Activated CD4-positive, alpha-beta T cell treated with anti-CD3 and anti-CD28 coated beads for 36 hours (primary cell): ENCODE measurements at regions not wholly inside any gene's neighbourhood (a gene's known extent, or its start where the extent isn't known, plus 50 kb on each side); places are given as distances from the start of the nearest gene placed in this dataset.

ENCODE experiments used
- ATAC-seq: fragments of 200-7000 bp; cut with Tn5 transposase; one replicate; pipeline ENCODE4 v1.10.0; 2021; ENCODE audit warnings: mild to moderate bottlenecking, moderate library complexity
- CTCF ChIA-PET: fragments of 350-600 bp; sonication (Branson Sonifier 250); formaldehyde crosslinking; loops from one replicate; lab custom pipeline; 2021; ENCODE audit warnings: antibody characterized with exemption; lab: Charles Lee
- POLR2A ChIA-PET: fragments of 350-600 bp; sonication (Branson Sonifier 250); formaldehyde crosslinking; loops from one replicate; lab custom pipeline; 2021; ENCODE audit warnings: antibody characterized with exemption, inconsistent platforms; lab: Charles Lee
- DNase-seq: peaks from one replicate; pipeline ENCODE4 v3.0.0-alpha.2; 2020
- H3K27ac Mint-ChIP-seq: one replicate; pipeline ENCODE4 v1.8.0; 2021; ENCODE audit warnings: mixed read lengths
- H3K27me3 Mint-ChIP-seq: one replicate; pipeline ENCODE4 v1.8.0; 2021; ENCODE audit warnings: mixed read lengths
- H3K36me3 Mint-ChIP-seq: one replicate; pipeline ENCODE4 v1.8.0; 2021; ENCODE audit warnings: low read depth, mixed read lengths
- H3K4me1 Mint-ChIP-seq: one replicate; pipeline ENCODE4 v1.8.0; 2021; ENCODE audit warnings: mixed read lengths
- H3K4me3 Mint-ChIP-seq: one replicate; pipeline ENCODE4 v1.8.0; 2021; ENCODE audit warnings: mild to moderate bottlenecking, moderate library complexity, mixed read lengths
- H3K9me3 Mint-ChIP-seq: one replicate; pipeline ENCODE4 v1.8.0; 2021; ENCODE audit warnings: low read depth, mixed read lengths
- intact Hi-C, 2 experiments: fragments of 100-400 bp; cut with DNase I in 1 of 2; cut with micrococcal nuclease in 1 of 2; formaldehyde crosslinking; loops; one replicate each; pipeline versions ENCODE4 v1.14.2 to v1.15.1; 2022 to 2024; cut with DNase I, micrococcal nuclease

DNA sequence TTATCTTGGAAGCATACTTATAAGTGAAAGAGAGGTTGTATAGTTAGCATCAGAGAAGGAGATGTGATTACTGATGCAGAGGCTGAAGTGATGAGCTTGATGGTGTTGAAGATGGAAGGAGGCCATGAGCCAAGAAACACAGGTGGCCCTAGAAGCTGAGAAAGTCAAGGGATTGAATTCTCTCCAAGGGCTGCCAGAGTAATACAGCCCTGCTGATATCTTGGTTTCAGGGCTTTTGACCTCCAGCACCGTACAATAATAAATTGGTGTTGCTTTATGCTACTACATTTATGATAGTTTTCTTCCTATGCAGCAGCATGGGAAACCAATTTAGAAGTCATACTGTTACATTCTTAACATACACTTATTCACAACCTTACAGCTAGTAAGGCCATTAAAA lies 1133.3 kb downstream of the AACS start:
- Mint-ChIP-seq H3K36me3 (no peaks in the 10 kb centered on the region), H3K9me3 (no peaks in the 10 kb centered on the region), H3K4me3 (no peak overlapping the region), H3K4me1 (no peaks in the 10 kb centered on the region), H3K27me3 (no peaks in the 10 kb centered on the region), H3K27ac (no peak overlapping the region)
- ATAC-seq (no peak), DNase-seq (no peak)
- intact Hi-C loops: no loop called here
- POLR2A ChIA-PET: no interaction called here
- CTCF ChIA-PET: interaction anchor here (0.7 to 1.1 kb wide), 2 partner anchors 15 to 23 kb away, joined by 3 read pairs; no protein-coding TSS in a partner anchor

DNA sequence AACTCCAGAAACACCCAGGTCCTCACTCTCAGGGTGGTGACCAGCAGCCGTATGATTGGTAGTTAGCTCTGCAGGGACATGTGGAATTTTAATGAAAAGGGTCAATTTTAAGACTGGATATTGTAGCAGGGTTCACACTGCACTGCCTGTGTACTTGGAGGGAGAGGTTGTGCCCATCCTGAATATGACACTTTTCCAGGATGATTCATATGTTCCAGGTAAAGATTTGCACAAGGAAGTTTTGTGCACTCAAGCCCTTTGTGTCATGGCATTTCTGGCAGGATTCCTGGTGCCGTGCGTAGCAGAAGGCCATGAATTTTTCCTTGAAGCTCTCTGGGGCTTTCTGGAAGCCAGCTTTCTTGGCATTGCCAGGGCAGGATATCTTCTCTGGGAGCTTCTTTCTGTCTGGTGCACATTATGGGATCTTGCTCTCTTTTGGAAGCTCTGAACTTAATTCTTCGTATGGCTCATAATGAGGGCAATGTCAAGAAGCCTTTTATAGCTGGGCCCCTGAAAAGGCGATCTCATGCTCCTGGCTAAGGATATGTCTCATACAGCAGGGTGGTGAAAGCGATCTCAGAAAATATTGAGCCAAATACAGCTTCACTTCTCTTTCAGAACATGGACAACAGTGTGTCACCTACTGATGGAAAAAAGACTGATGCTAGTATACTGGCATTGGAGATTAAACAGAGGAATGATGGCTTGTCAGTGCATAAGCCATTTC lies 1133.9 kb downstream of the AACS start:
- H3K36me3 Mint-ChIP-seq: no peaks in the 10 kb centered on the region
- no peak overlapping the region for H3K4me3 Mint-ChIP-seq
- H3K27ac Mint-ChIP-seq: no peak overlapping the region
- no peaks in the 10 kb centered on the region for H3K9me3 Mint-ChIP-seq
- ChIA-PET POLR2A (no interaction called here), CTCF (interaction anchor here (0.7 to 1.1 kb wide), 2 partner anchors 15 to 23 kb away, joined by 3 read pairs; no protein-coding TSS in a partner anchor)
- no peaks in the 10 kb centered on the region for H3K27me3 Mint-ChIP-seq
- ATAC-seq (no peak), DNase-seq (no peak)
- no peaks in the 10 kb centered on the region for H3K4me1 Mint-ChIP-seq
- intact Hi-C loops: no loop called here

DNA sequence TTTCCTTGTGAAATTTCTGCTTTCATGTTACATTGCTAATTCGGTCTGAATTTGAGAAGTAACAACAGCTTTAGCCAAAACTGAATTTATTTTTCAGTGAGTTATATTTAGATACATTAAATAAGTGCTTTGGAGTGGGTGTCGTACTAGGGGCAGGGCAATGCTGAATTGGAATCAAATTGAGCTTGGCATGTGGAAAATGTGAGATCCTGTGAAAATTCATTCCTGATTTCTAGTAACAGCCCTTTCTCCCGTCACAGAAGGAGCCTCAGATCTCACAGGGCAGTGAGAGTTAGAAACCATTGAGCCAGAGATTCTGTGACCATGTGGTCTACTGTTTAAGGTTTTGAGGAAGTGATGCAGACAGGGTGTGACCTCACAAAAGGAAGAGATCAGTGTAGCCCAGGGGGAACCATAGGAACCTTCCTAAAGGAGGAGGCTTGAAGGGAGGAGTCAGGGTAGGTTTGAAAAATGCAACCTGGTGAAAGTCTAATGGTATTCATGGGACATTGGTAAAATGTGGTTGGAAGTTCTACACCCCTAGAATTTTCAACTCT lies 1136.8 kb downstream of the AACS start:
- DNase-seq (no peak), ATAC-seq (no peak)
- Mint-ChIP-seq H3K27me3 (no peaks in the 10 kb centered on the region), H3K4me3 (no peak overlapping the region), H3K36me3 (no peaks in the 10 kb centered on the region), H3K4me1 (no peaks in the 10 kb centered on the region), H3K27ac (no peak overlapping the region), H3K9me3 (no peaks in the 10 kb centered on the region)
- ChIA-PET POLR2A (no interaction called here), CTCF (interaction anchor here (0.8 to 0.9 kb wide), 2 partner anchors 9 to 29 kb away, joined by 3 to 4 read pairs; no protein-coding TSS in a partner anchor)
- intact Hi-C loops: no loop called here

DNA sequence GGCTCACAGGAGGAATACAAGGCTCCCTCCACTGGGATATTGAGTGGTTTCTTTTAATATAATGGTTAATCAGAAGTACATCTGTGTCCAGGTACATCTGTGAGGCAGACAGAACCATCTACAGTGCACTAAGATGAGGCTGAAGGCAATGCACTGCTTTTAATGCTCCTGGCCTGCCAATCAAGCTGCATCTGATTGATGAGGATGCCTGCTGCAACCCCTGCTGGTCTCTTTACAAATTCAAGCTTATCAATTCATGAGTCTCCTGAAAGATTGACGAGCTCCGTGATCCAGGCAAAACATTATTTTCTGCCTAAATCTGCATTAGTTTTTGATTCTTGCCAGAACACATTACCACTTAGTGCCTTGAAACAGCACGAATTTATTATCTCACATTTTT lies 1139.1 kb downstream of the AACS start:
- DNase-seq (no peak), ATAC-seq (no peak)
- intact Hi-C loops: no loop called here
- H3K27me3 Mint-ChIP-seq: no peaks in the 10 kb centered on the region
- H3K4me1 Mint-ChIP-seq: no peaks in the 10 kb centered on the region
- H3K36me3 Mint-ChIP-seq: no peaks in the 10 kb centered on the region
- H3K4me3 Mint-ChIP-seq: no peak overlapping the region
- ChIA-PET CTCF (interaction anchor here (1.2 kb wide), 1 partner anchor 9 kb away, joined by 3 read pairs; no protein-coding TSS in a partner anchor), POLR2A (interaction anchor here (0.7 kb wide), 1 partner anchor 14 kb away, joined by 3 read pairs; no protein-coding TSS in a partner anchor)
- no peaks in the 10 kb centered on the region for H3K9me3 Mint-ChIP-seq
- no peak overlapping the region for H3K27ac Mint-ChIP-seq

DNA sequence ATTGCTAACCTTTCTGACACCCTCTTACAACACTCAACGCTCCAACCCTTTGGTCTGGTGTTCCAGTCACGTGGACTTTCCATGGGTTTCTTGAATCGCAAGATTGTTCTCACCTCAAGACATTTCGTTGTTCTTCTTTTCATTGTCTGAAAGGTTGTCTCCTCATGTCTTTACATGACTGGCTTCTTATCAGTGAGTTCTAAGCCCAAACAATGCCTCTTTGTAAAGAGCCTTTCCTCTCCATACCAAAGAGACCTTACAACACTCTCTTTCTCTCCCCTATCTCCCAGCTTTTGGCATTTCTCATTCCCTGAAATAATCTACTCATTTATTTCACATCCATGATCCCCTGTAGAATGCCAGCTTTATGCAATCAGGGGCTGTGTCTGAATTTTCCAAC lies 1144.8 kb downstream of the AACS start:
- H3K27me3 Mint-ChIP-seq: peaks cover 2% of the 10 kb centered on the region
- no peak overlapping the region for H3K4me3 Mint-ChIP-seq
- H3K4me1 Mint-ChIP-seq: no peaks in the 10 kb centered on the region
- H3K27ac Mint-ChIP-seq: no peak overlapping the region
- CTCF ChIA-PET: no interaction called here
- DNase-seq: no peak
- H3K36me3 Mint-ChIP-seq: no peaks in the 10 kb centered on the region
- H3K9me3 Mint-ChIP-seq: no peaks in the 10 kb centered on the region
- intact Hi-C loops: no loop called here
- ATAC-seq: no peak
- POLR2A ChIA-PET: no interaction called here

- ChIA-PET CTCF (no interaction called here), POLR2A (no interaction called here)
- ATAC-seq (no peak), DNase-seq (no peak)
- intact Hi-C loops: no loop called here
- Mint-ChIP-seq H3K36me3 (no peaks in the 10 kb centered on the region), H3K27ac (no peak overlapping the region), H3K4me1 (no peaks in the 10 kb centered on the region), H3K4me3 (no peak overlapping the region), H3K9me3 (no peaks in the 10 kb centered on the region), H3K27me3 (peaks cover 2% of the 10 kb centered on the region)
Observed at GRCh38 chr12:126210448-126210847, 1145.2 kb downstream of the AACS start.

GRCh38 chr12:126212824-126213223 lies 1147.6 kb downstream of the AACS start:
- CTCF ChIA-PET: no interaction called here

GRCh38 chr12:126218697-126219096 lies 1153.5 kb downstream of the AACS start:
- intact Hi-C loops: no loop called here
- Mint-ChIP-seq H3K4me3 (no peak overlapping the region), H3K27ac (no peak overlapping the region), H3K27me3 (no peaks in the 10 kb centered on the region), H3K36me3 (no peaks in the 10 kb centered on the region), H3K9me3 (no peaks in the 10 kb centered on the region), H3K4me1 (no peaks in the 10 kb centered on the region)
- DNase-seq (no peak), ATAC-seq (no peak)
- ChIA-PET CTCF (no interaction called here), POLR2A (interaction anchor here (0.6 kb wide), 1 partner anchor 14 kb away, joined by 3 read pairs; no protein-coding TSS in a partner anchor)

More at GRCh38 chr12:126212824-126213223, 1147.6 kb downstream of the AACS start:
- Mint-ChIP-seq H3K4me3 (no peak overlapping the region), H3K27me3 (peaks cover 2% of the 10 kb centered on the region), H3K4me1 (no peaks in the 10 kb centered on the region), H3K27ac (no peak overlapping the region), H3K9me3 (no peaks in the 10 kb centered on the region), H3K36me3 (no peaks in the 10 kb centered on the region)
- intact Hi-C loops: no loop called here
- DNase-seq (no peak), ATAC-seq (no peak)
- POLR2A ChIA-PET: no interaction called here

GRCh38 chr12:126219139-126219538 lies 1153.9 kb downstream of the AACS start:
- Mint-ChIP-seq H3K4me1 (no peaks in the 10 kb centered on the region), H3K4me3 (no peak overlapping the region), H3K9me3 (no peaks in the 10 kb centered on the region), H3K27me3 (no peaks in the 10 kb centered on the region), H3K27ac (no peak overlapping the region), H3K36me3 (no peaks in the 10 kb centered on the region)
- DNase-seq: no peak
- ATAC-seq: no peak
- intact Hi-C loops: no loop called here
- POLR2A ChIA-PET: interaction anchor here (0.6 kb wide), 1 partner anchor 15 kb away, joined by 3 read pairs; no protein-coding TSS in a partner anchor
- CTCF ChIA-PET: no interaction called here

DNA sequence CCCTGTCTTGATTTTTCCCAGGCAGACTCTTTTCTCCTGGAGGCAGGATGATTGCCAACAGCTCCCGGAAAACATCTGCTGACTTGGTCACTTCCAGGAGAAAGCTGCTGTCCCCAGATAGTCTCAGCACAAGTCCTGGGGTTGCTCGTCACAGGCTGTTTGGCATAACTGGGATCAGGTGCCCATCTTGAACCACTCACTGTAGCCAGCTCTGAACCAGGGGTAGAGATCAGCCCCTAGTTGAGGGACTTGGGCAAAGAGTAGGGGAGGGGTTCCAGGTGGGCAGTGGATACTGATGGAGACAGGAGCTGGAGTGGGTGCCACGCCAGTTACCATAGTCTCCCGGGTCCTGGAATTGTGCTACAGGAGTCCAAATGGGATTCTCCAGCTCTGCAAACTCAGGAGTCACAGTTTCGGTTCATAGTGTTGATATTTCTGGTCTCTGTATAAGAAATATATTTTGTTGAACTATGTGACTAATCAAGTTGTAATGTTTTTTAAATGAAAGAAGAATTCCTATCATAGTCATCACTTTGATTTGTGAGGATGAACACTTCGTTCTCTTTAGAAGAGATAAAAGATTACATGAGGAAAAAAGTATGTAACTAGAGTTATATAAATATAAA lies 1154.5 kb downstream of the AACS start:
- no peaks in the 10 kb centered on the region for H3K27me3 Mint-ChIP-seq
- no peaks in the 10 kb centered on the region for H3K4me1 Mint-ChIP-seq
- H3K27ac Mint-ChIP-seq: no peak overlapping the region
- H3K9me3 Mint-ChIP-seq: no peaks in the 10 kb centered on the region
- POLR2A ChIA-PET: no interaction called here
- ATAC-seq: no peak
- CTCF ChIA-PET: no interaction called here
- H3K4me3 Mint-ChIP-seq: no peak overlapping the region
- intact Hi-C loops: no loop called here
- DNase-seq: no peak
- H3K36me3 Mint-ChIP-seq: no peaks in the 10 kb centered on the region

- POLR2A ChIA-PET: no interaction called here
- Mint-ChIP-seq H3K27ac (no peak overlapping the region), H3K9me3 (peaks cover 7% of the 10 kb centered on the region), H3K4me1 (no peaks in the 10 kb centered on the region), H3K36me3 (no peaks in the 10 kb centered on the region), H3K4me3 (no peak overlapping the region), H3K27me3 (no peaks in the 10 kb centered on the region)
- intact Hi-C loops: no loop called here
- CTCF ChIA-PET: no interaction called here
- ATAC-seq: no peak
- DNase-seq: no peak
Observed at GRCh38 chr12:126224032-126224431, 1158.8 kb downstream of the AACS start.
